ENCODE measurements at regions not wholly inside any gene's neighbourhood (a gene's known extent, or its start where the extent isn't known, plus 50 kb on each side); places are given as distances from the start of the nearest gene placed in this dataset.

DNA sequence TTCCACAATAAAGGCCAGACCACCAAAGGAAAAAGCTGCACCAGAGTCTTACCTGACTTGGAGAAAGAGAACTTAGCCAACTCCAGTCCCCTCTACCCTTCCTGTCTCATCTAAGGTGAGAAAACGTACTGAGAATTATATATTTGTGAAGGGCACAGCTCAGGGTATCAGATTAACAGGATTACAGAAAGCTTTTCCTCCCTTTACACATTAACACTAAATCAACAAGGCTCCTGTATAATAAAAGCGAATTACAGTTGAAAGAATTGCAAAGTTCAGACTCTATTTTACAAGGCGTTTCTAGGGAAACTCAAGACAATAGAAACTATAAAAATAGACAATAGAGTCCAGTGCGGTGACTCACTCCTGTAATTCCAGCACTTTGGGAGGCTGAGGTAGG is 82.7 kb upstream of the RPL10L start (continued):
- TF ChIP-seq CHD2 (IDR thresholded peaks at IDR 0.05; ENCODE audit: low read length): no peak
- TF ChIP-seq POLR2A (IDR thresholded peaks at IDR 0.05; ENCODE audit: control extremely low read depth in 1 of 2, low read depth in 2 of 2, low read length in 2 of 2): no peak
- no peak for TF ChIP-seq ATF3 (IDR thresholded peaks at IDR 0.05; ENCODE audit: insufficient read depth, low read depth, low read length)
- TF ChIP-seq MAX (IDR thresholded peaks at IDR 0.05): no peak
- no peak for TF ChIP-seq HDAC2 (IDR thresholded peaks at IDR 0.05; ENCODE audit: borderline replicate concordance in 1 of 2, low read depth in 2 of 2, low read length in 2 of 2)

All from H1 (cell line).